ENCODE measurements at regions not wholly inside any gene's neighbourhood (a gene's known extent, or its start where the extent isn't known, plus 50 kb on each side); places are given as distances from the start of the nearest gene placed in this dataset.

GRCh38 chr5:173733425-173733824 is 117.0 kb upstream of the BOD1 start:
- H3K27ac Mint-ChIP-seq: no peak overlapping the region
- peaks cover 23% of the 10 kb centered on the region for H3K4me1 Mint-ChIP-seq
- H3K27me3 Mint-ChIP-seq (ENCODE audit: low read depth): no peaks in the 10 kb centered on the region
- H3K9me3 Mint-ChIP-seq: no peaks in the 10 kb centered on the region
- H3K4me3 Mint-ChIP-seq: no peak overlapping the region
- ATAC-seq (no peak), DNase-seq (ENCODE audit: low spot score) (no peak)
- no peak for TF ChIP-seq ETV6 (CRISPR knock-in tag; IDR thresholded peaks at IDR 0.05)
- TF ChIP-seq TP53 (CRISPR knock-in tag; IDR thresholded peaks at IDR 0.05): no peak
- no peak for TF ChIP-seq SMAD3 (CRISPR knock-in tag; IDR thresholded peaks at IDR 0.05; ENCODE audit: borderline replicate concordance)
- TF ChIP-seq GTF2I (CRISPR knock-in tag; conservative IDR thresholded peaks at IDR 0.05): no peak
- no peaks in the 10 kb centered on the region for H3K36me3 Mint-ChIP-seq
- CTCF ChIA-PET: interaction anchor here (1.9 kb wide), 1 partner anchor 115 kb away, joined by 4 read pairs; no protein-coding TSS in a partner anchor
- POLR2A ChIA-PET: no interaction called here

GRCh38 chr5:173733831-173734501 is 117.5 kb upstream of the BOD1 start:
- peaks cover 18% of the 10 kb centered on the region for H3K4me1 Mint-ChIP-seq
- TF ChIP-seq HMGXB4 (CRISPR knock-in tag; IDR thresholded peaks at IDR 0.05) (no peak), ZSCAN18 (CRISPR knock-in tag; IDR thresholded peaks at IDR 0.05) (no peak), ZNF532 (CRISPR knock-in tag; IDR thresholded peaks at IDR 0.05; ENCODE audit: borderline replicate concordance) (no peak), RELA (CRISPR knock-in tag; IDR thresholded peaks at IDR 0.05; ENCODE audit: borderline replicate concordance) (no peak), SMAD3 (CRISPR knock-in tag; IDR thresholded peaks at IDR 0.05; ENCODE audit: borderline replicate concordance) (no peak), IRF1 (CRISPR knock-in tag; IDR thresholded peaks at IDR 0.05) (no peak), PRRX2 (CRISPR knock-in tag; IDR thresholded peaks at IDR 0.05) (no peak), CTCF (IDR thresholded peaks at IDR 0.05) (no peak), E2F5 (CRISPR knock-in tag; IDR thresholded peaks at IDR 0.05) (no peak), ZNF281 (CRISPR knock-in tag; IDR thresholded peaks at IDR 0.05) (no peak), MYBL2 (CRISPR knock-in tag; IDR thresholded peaks at IDR 0.05) (no peak), USF1 (CRISPR knock-in tag; IDR thresholded peaks at IDR 0.05) (no peak), JAZF1 (CRISPR knock-in tag; IDR thresholded peaks at IDR 0.05) (no peak)

More at GRCh38 chr5:173733831-173734501, 117.5 kb upstream of the BOD1 start:
- ChIA-PET CTCF (interaction anchor here (0.7 to 1.9 kb wide), 3 partner anchors 116 to 251 kb away, joined by 3 to 4 read pairs (median 3); partner anchors contain the start of gene BOD1), POLR2A (no interaction called here)
- no peaks in the 10 kb centered on the region for H3K9me3 Mint-ChIP-seq
- no peaks in the 10 kb centered on the region for H3K27me3 Mint-ChIP-seq (ENCODE audit: low read depth)
- ATAC-seq (no peak), DNase-seq (ENCODE audit: low spot score) (no peak)
- no peak overlapping the region for H3K27ac Mint-ChIP-seq
- H3K36me3 Mint-ChIP-seq: no peaks in the 10 kb centered on the region
- no peak overlapping the region for H3K4me3 Mint-ChIP-seq

All from WTC11 (cell line).